ENCODE measurements at regions not wholly inside any gene's neighbourhood (a gene's known extent, or its start where the extent isn't known, plus 50 kb on each side); places are given as distances from the start of the nearest gene placed in this dataset.

- TF ChIP-seq ZNF580 (tag by site-specific recombination; IDR thresholded peaks at IDR 0.05) = no peak
- no peak for TF ChIP-seq ZNF610 (tag by site-specific recombination; IDR thresholded peaks at IDR 0.05; ENCODE audit: borderline replicate concordance)
- TF ChIP-seq ZNF202 (tag by site-specific recombination; IDR thresholded peaks at IDR 0.05; ENCODE audit: borderline replicate concordance) = no peak
- TF ChIP-seq ZNF830 (tag by site-specific recombination; IDR thresholded peaks at IDR 0.05; ENCODE audit: low read depth) = no peak
- TF ChIP-seq EGR2 (tag by site-specific recombination; IDR thresholded peaks at IDR 0.05; ENCODE audit: low read depth) = no peak
- no peak for TF ChIP-seq ZNF248 (tag by site-specific recombination; IDR thresholded peaks at IDR 0.05)
- no peak for TF ChIP-seq ZNF211 (tag by site-specific recombination; IDR thresholded peaks at IDR 0.05; ENCODE audit: low read depth)
- no peak for TF ChIP-seq AEBP2 (tag by site-specific recombination; IDR thresholded peaks at IDR 0.05; ENCODE audit: borderline replicate concordance)
- no peak for TF ChIP-seq ZNF302 (tag by site-specific recombination; IDR thresholded peaks at IDR 0.05; ENCODE audit: low read depth)
- TF ChIP-seq ZNF391 (tag by site-specific recombination; IDR thresholded peaks at IDR 0.05; ENCODE audit: borderline replicate concordance, low read depth) = no peak
Observed at GRCh38 chr4:100852326-100852725, 334.5 kb upstream of the EMCN start (continued).

GRCh38 chr4:100849319-100849718 is 331.5 kb upstream of the EMCN start:
- POLR2A ChIA-PET = no interaction called here
- Histone ChIP-seq H3K4me3 (ENCODE audit: low read depth, low read length) (no peak overlapping the region), H3K4me1 (ENCODE audit: control insufficient read depth, insufficient read depth, low read length) (no peaks in the 10 kb centered on the region), H3K27ac (ENCODE audit: extremely low read depth, low read depth, low read length) (no peak overlapping the region), H3K36me3 (ENCODE audit: control insufficient read depth in 2 of 2, insufficient read depth in 1 of 2, low read length in 2 of 2) (no peaks in the 10 kb centered on the region), H3K9me3 (ENCODE audit: control insufficient read depth, insufficient read depth, low read depth, low read length) (no peaks in the 10 kb centered on the region)
- CTCF ChIA-PET = interaction anchor here (0.7 kb wide), 1 partner anchor 8 kb away, joined by 3 read pairs; no protein-coding TSS in a partner anchor
- no peak for TF ChIP-seq ZNF701 (tag by site-specific recombination; IDR thresholded peaks at IDR 0.05)
- TF ChIP-seq ZNF654 (tag by site-specific recombination; IDR thresholded peaks at IDR 0.05; ENCODE audit: low read depth) = no peak
- no peak for TF ChIP-seq ZSCAN18 (tag by site-specific recombination; IDR thresholded peaks at IDR 0.05)
- TF ChIP-seq ZNF302 (tag by site-specific recombination; IDR thresholded peaks at IDR 0.05; ENCODE audit: low read depth) = no peak
- TF ChIP-seq KLF1 (tag by site-specific recombination; IDR thresholded peaks at IDR 0.05) = no peak

GRCh38 chr4:100848841-100849240 is 331.0 kb upstream of the EMCN start:
- no peaks in the 10 kb centered on the region for H3K36me3 ChIP-seq (ENCODE audit: control insufficient read depth in 2 of 2, insufficient read depth in 1 of 2, low read length in 2 of 2)
- ChIA-PET CTCF (interaction anchor here (0.6 to 0.7 kb wide), 3 partner anchors 8 to 1963 kb away, joined by 3 to 4 read pairs (median 3); no protein-coding TSS in a partner anchor), POLR2A (no interaction called here)

More at GRCh38 chr4:100848841-100849240, 331.0 kb upstream of the EMCN start:
- H3K9me3 ChIP-seq (ENCODE audit: control insufficient read depth, insufficient read depth, low read depth, low read length) = no peaks in the 10 kb centered on the region
- no peak overlapping the region for H3K4me3 ChIP-seq (ENCODE audit: low read depth, low read length)
- H3K27ac ChIP-seq (ENCODE audit: extremely low read depth, low read depth, low read length) = no peak overlapping the region
- H3K4me1 ChIP-seq (ENCODE audit: control insufficient read depth, insufficient read depth, low read length) = no peaks in the 10 kb centered on the region
- TF ChIP-seq ZNF792 (tag by site-specific recombination; IDR thresholded peaks at IDR 0.05) (no peak), PATZ1 (tag by site-specific recombination; IDR thresholded peaks at IDR 0.05) (no peak), PRDM1 (tag by site-specific recombination; IDR thresholded peaks at IDR 0.05) (no peak), ZNF280C (tag by site-specific recombination; IDR thresholded peaks at IDR 0.05) (no peak), MYNN (tag by site-specific recombination; IDR thresholded peaks at IDR 0.05; ENCODE audit: borderline replicate concordance) (no peak), SP2 (tag by site-specific recombination; IDR thresholded peaks at IDR 0.05) (no peak), ZNF830 (tag by site-specific recombination; IDR thresholded peaks at IDR 0.05; ENCODE audit: low read depth) (no peak)

All from HEK293 (cell line).